ENCODE measurements at regions not wholly inside any gene's neighbourhood (a gene's known extent, or its start where the extent isn't known, plus 50 kb on each side); places are given as distances from the start of the nearest gene placed in this dataset.

DNA sequence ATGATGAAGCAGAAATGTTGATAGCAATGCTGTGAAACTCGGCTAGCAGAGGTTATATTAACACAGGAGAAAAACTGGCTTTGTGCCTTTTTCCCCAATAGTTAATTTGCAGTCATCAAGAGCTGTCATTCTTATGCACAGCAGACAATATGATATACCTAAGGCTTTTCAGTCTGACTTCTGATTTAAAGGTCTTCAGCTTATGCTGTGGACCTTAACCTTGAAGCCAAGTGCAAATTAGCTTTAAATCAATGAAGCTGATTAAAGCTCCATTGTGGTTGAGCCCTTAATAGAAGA, 171.6 kb upstream of the ID4 start:
- H3K36me3 Mint-ChIP-seq (ENCODE audit: low read depth): no peaks in the 10 kb centered on the region
- no peak overlapping the region for H3K27ac Mint-ChIP-seq
- H3K9me3 Mint-ChIP-seq: no peaks in the 10 kb centered on the region
- intact Hi-C loops (cut with micrococcal nuclease): no loop called here
- H3K4me3 Mint-ChIP-seq: no peak overlapping the region
- H3K27me3 Mint-ChIP-seq (ENCODE audit: insufficient read depth): no peaks in the 10 kb centered on the region
- no peak for DNase-seq (ENCODE audit: low spot score)
- H3K4me1 Mint-ChIP-seq (ENCODE audit: low read depth): no peaks in the 10 kb centered on the region

DNA sequence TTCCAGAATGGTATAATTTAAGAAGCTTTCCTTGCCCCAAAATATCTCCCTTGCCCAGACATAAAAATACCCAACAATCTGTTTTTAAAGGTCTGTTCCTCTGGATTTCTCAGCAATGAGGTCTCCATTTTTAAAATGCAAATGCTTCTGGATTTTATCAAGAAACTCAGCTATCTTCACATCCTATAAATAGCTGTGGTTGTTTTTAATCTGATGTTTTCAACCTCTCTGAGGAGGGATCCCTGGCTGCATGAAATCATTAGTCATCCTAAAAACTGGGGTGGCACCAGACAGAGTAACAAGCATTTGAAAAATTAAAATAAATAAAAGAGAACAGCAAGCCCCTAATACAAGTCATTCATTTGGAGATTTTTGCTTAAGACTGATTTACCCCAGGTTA, 168.5 kb upstream of the ID4 start:
- no peaks in the 10 kb centered on the region for H3K9me3 Mint-ChIP-seq
- no peak overlapping the region for H3K27ac Mint-ChIP-seq
- intact Hi-C loops (cut with micrococcal nuclease): no loop called here
- H3K4me1 Mint-ChIP-seq (ENCODE audit: low read depth): no peaks in the 10 kb centered on the region
- H3K36me3 Mint-ChIP-seq (ENCODE audit: low read depth): no peaks in the 10 kb centered on the region
- H3K4me3 Mint-ChIP-seq: no peak overlapping the region
- no peaks in the 10 kb centered on the region for H3K27me3 Mint-ChIP-seq (ENCODE audit: insufficient read depth)
- no peak for DNase-seq (ENCODE audit: low spot score)

DNA sequence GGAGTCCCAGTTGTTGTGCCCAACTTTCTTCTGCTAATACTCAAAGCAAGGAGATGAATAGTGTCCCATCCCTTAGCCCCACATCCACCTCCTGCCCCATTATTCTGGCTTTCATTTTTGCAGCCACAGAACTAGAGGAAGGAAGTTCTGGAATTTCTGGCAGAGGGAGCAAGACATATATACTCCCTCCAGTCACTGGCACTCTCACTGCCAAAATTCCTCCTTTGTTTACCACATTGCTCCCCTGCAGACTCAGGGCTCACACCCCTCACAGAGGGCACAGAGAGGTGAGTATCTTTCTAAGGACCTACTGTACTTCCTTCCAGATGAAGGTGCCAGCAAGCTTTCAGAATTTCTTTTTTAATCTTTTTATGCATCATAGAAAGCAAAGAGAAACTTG, 168.0 kb upstream of the ID4 start:
- DNase-seq (ENCODE audit: low spot score): no peak
- no peak overlapping the region for H3K27ac Mint-ChIP-seq
- no peak overlapping the region for H3K4me3 Mint-ChIP-seq
- H3K9me3 Mint-ChIP-seq: no peaks in the 10 kb centered on the region
- intact Hi-C loops (cut with micrococcal nuclease): no loop called here
- no peaks in the 10 kb centered on the region for H3K36me3 Mint-ChIP-seq (ENCODE audit: low read depth)
- no peaks in the 10 kb centered on the region for H3K4me1 Mint-ChIP-seq (ENCODE audit: low read depth)
- no peaks in the 10 kb centered on the region for H3K27me3 Mint-ChIP-seq (ENCODE audit: insufficient read depth)

DNA sequence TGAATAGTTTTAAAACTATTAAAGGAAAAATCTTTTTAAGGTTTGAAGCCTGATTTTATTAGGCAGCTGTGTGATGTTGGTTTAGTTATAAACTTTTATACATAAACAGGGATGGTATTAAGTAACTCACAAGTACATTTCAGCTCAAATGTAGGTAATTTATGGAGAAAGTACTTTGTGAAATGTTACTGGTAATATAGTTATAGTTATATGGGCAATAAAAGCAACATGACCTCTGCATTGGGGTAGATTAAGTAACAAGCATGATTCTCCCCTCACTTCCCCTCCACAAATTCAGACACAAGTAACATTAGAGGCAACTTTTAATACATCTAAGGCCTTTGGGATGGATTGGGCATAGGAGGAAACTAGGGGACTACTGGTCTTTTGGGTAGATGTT, 154.3 kb upstream of the ID4 start:
- Mint-ChIP-seq H3K36me3 (ENCODE audit: low read depth) (no peaks in the 10 kb centered on the region), H3K27me3 (ENCODE audit: insufficient read depth) (no peaks in the 10 kb centered on the region), H3K9me3 (no peaks in the 10 kb centered on the region), H3K4me1 (ENCODE audit: low read depth) (no peaks in the 10 kb centered on the region), H3K27ac (no peak overlapping the region), H3K4me3 (no peak overlapping the region)
- intact Hi-C loops (cut with micrococcal nuclease): no loop called here
- DNase-seq (ENCODE audit: low spot score): no peak

DNA sequence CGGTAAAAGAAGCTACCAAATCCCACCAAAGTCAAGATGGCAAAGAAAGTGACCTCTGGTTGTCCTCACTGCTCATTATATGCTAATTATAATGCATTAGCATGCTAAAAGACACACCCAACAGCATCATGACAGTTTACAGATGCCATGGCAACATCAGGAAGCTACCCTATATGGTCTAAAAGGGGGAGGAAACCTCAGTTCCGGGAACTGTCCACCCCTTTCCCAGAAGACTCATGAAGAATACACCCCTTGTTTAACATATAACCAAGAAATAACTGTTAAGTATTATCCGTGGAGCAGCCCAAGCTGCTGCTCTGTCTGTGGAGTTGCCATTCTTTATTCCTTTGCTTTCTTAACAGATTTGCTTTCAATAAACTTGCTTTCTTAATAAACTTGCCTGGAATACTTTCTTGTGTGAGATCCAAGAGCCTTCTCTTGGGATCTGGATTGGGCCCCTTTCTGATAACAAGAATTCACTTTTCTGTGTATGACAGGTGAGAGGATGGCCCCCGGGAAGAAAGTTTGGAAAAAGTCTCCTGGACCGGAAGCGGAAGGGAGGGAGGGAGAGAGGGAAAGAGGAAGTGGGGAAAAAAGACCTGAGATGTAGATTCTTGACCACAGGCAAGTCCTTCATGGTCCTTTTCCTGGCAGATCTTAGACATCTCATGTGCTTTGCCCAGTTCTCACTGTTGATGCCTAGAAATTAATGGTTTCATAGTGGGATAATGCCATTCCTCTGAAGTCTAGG, 146.7 kb upstream of the ID4 start:
- H3K4me3 Mint-ChIP-seq: no peak overlapping the region
- H3K36me3 Mint-ChIP-seq (ENCODE audit: low read depth): no peaks in the 10 kb centered on the region
- H3K27ac Mint-ChIP-seq: no peak overlapping the region
- intact Hi-C loops (cut with micrococcal nuclease): no loop called here
- no peaks in the 10 kb centered on the region for H3K9me3 Mint-ChIP-seq
- peaks cover 9% of the 10 kb centered on the region for H3K27me3 Mint-ChIP-seq (ENCODE audit: insufficient read depth)
- DNase-seq (ENCODE audit: low spot score): no peak
- H3K4me1 Mint-ChIP-seq (ENCODE audit: low read depth): no peaks in the 10 kb centered on the region

DNA sequence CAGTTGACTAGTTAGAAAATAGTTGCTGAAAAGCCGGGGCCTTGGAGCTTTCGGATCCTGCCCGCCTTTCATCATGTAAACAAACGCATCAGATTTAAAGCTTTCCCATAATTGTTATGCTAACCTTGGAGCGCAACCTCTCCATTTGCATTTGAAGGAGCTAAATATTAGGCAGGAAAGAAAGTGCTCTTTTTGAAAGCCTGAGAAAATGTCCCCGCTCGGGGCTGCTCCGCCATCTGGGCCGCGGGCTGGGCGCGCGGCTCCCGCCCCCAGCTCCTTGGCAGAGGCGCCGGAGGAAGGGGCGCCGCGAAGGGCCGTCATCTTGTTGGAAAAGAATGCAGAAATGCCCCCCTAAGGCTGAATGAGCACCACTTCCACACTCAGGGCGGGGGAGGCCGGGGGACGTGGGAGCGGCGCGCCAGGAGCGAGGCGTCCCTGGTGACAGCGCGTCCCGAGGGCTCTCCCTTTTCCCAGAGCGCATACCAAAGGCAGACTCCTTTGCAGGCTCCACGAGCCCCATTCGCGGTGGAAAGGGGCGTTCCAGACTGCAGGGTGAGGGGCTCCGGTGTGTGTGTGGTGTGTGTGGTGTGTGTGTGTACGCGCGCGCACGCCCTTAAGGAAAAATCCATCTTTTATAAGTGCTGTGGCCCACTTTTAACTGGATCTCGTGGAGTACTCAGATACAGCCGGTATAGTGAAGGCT, 145.6 kb upstream of the ID4 start:
- no peak overlapping the region for H3K4me3 Mint-ChIP-seq
- intact Hi-C loops (cut with micrococcal nuclease): no loop called here
- H3K9me3 Mint-ChIP-seq: no peaks in the 10 kb centered on the region
- H3K4me1 Mint-ChIP-seq (ENCODE audit: low read depth): no peaks in the 10 kb centered on the region
- no peaks in the 10 kb centered on the region for H3K36me3 Mint-ChIP-seq (ENCODE audit: low read depth)
- DNase-seq (ENCODE audit: low spot score): no peak
- no peak overlapping the region for H3K27ac Mint-ChIP-seq
- H3K27me3 Mint-ChIP-seq (ENCODE audit: insufficient read depth): peaks cover 9% of the 10 kb centered on the region

DNA sequence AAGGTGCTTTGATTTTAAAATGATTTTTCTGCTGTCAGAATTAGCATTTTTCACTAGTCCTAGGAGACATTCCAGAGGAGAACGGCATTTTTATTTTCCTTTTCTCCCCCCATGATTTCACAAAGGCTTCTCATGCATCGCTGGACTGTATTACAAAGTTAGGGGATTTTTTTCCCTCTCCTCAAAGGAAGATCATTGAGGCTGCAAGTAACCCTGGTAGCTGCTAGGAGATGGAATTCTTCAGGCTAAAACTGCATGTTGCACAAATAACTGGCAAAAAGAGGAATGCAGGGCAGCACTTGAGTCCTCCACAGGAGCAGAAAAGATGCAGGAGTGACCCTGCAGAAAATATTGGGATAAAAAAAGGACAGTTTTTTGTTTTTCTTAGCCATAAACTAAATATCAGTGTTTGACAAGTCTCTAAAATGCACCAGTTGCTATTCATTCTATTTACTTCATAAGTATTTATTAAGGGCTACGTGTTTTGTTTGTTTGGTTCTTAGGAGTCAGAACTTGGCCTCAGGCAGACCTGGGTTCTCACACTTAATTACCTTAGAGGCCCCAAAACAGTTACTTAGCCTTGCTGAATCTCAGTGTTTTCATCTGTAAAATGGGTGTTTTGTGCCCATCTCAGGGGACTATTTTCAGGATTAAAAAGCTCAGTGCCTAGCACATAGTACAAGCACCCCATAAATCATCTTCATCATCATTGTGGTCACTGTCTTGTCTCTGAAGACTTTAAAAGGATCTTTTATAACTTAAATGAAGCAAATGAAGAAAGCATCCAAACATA, 144.5 kb upstream of the ID4 start:
- Mint-ChIP-seq H3K4me3 (no peak overlapping the region), H3K27me3 (ENCODE audit: insufficient read depth) (peaks cover 9% of the 10 kb centered on the region), H3K36me3 (ENCODE audit: low read depth) (no peaks in the 10 kb centered on the region), H3K27ac (no peak overlapping the region), H3K9me3 (no peaks in the 10 kb centered on the region), H3K4me1 (ENCODE audit: low read depth) (no peaks in the 10 kb centered on the region)
- intact Hi-C loops (cut with micrococcal nuclease): no loop called here
- no peak for DNase-seq (ENCODE audit: low spot score)

DNA sequence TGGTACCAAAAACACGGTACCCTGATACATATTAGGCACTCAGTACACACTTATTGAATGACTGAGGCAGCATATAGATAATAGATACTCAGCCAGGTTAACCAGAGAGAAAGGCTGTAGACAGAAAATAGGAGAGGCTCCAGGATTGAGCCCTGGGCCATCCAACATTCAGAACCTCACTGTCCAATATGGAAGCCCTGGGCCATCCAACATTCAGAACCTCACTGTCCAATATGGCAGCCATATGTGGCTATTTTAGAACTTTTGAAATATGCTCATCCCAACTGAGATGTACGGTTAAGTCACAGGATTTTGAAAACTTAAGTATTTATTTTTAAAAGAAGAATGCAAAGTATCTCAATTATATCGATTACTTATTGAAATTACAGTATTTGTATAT, 142.5 kb upstream of the ID4 start:
- no peak for DNase-seq (ENCODE audit: low spot score)
- no peak overlapping the region for H3K27ac Mint-ChIP-seq
- H3K4me3 Mint-ChIP-seq: no peak overlapping the region
- H3K27me3 Mint-ChIP-seq (ENCODE audit: insufficient read depth): peaks cover 9% of the 10 kb centered on the region
- no peaks in the 10 kb centered on the region for H3K4me1 Mint-ChIP-seq (ENCODE audit: low read depth)
- no peaks in the 10 kb centered on the region for H3K9me3 Mint-ChIP-seq
- no peaks in the 10 kb centered on the region for H3K36me3 Mint-ChIP-seq (ENCODE audit: low read depth)
- intact Hi-C loops (cut with micrococcal nuclease): no loop called here

DNA sequence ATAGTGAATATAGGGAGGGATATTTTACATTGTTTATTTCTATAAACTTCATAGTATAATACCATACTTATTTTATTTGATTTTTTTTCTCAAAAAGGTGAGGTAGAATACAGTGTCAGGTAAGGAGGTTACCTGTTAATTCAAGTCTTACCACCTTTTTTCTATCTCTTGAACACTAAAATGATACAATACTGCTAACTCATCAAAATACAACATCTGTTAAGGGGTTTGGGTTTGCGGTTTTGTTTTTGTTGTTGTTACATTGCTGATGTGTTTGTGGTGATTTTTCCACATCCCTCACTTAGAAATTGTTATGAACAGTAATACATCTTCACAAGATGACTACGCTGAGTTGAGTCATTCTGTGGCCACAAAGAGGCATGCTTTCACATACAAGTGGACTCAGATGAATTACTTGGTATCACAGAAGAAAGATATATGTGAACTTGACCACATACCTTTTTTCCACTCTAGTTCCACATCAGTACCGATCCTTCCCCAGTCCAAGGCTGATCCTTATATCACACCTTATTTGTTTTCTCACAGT, 139.4 kb upstream of the ID4 start:
- DNase-seq (ENCODE audit: low spot score): no peak
- Mint-ChIP-seq H3K4me3 (no peak overlapping the region), H3K27ac (no peak overlapping the region), H3K36me3 (ENCODE audit: low read depth) (no peaks in the 10 kb centered on the region), H3K27me3 (ENCODE audit: insufficient read depth) (peaks cover 2% of the 10 kb centered on the region), H3K4me1 (ENCODE audit: low read depth) (no peaks in the 10 kb centered on the region), H3K9me3 (no peaks in the 10 kb centered on the region)
- intact Hi-C loops (cut with micrococcal nuclease): no loop called here

DNA sequence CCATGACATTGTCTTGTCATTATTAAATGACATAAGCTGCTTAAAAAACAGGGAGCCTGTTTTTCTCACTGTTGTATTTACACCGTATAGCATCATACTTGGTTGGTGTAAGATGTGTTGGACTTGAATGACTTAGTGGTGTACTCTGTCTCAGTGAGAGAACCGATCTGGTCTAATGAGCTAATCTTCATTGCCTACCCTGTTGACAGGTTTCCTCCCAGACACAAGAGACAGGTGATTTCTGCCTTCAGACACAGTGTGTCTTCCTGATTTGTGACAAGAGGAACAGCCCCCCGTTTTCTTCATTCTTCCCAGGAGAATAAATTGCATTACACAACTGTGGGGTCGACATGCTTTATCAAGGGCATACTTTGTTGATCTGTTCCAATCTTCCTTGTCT, 137.2 kb upstream of the ID4 start:
- DNase-seq (ENCODE audit: low spot score): no peak
- no peaks in the 10 kb centered on the region for H3K9me3 Mint-ChIP-seq
- H3K27me3 Mint-ChIP-seq (ENCODE audit: insufficient read depth): no peaks in the 10 kb centered on the region
- H3K4me1 Mint-ChIP-seq (ENCODE audit: low read depth): no peaks in the 10 kb centered on the region
- H3K27ac Mint-ChIP-seq: no peak overlapping the region
- intact Hi-C loops (cut with micrococcal nuclease): no loop called here
- no peaks in the 10 kb centered on the region for H3K36me3 Mint-ChIP-seq (ENCODE audit: low read depth)
- H3K4me3 Mint-ChIP-seq: no peak overlapping the region

DNA sequence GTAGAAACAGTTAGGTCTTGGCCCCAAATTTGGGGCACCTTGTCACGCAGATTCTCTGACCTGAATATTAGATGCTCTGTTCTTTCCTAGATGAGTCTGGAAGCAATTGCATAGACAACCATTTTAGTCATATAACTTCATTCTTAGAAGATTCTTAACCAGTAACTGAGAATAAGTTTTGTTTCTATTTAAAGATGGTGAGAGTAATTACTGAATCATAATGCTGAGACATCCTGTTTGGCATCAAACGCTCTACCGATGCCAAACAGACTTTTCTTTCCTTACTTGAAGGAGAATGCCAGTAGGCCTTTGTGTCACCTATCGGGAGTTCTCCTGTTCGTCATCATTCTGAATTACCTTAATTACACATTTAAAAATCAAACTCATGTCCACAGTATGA, 131.6 kb upstream of the ID4 start:
- Mint-ChIP-seq H3K27me3 (ENCODE audit: insufficient read depth) (no peaks in the 10 kb centered on the region), H3K4me3 (no peak overlapping the region), H3K4me1 (ENCODE audit: low read depth) (no peaks in the 10 kb centered on the region)

DNA sequence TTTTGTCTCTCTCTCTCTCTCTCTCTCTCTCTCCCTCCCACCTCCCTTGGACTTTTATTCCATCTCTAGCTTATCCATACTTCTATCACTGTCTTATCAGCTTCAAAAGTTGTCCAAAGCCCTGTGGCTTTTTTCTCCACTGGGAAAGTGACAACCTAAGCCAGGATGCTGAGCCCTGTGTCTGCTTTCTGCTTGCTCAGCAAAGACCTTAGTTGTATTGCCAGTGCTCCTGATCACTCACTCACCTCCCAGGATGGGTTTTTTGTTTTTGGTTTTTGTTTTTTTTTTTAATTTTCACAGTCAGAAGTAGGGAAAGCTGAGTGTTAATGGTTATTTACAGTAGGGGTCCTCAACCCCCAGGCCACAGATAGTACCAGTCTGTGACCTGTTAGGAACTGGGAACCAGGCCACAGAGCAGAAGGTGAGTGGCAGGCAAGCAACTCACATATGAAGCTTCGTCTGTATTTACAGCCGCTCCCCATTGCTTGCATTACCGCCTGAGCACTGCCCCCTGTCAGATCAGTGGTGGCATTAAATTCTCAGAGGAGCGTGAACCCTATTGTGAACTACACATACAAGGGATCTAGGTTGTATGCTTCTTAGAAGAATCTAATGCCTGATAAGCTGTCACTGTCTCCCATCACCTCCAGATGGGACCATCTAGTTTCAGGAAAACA, 125.0 kb upstream of the ID4 start:
- intact Hi-C loops (cut with micrococcal nuclease): no loop called here
- H3K4me1 Mint-ChIP-seq (ENCODE audit: low read depth): no peaks in the 10 kb centered on the region
- H3K36me3 Mint-ChIP-seq (ENCODE audit: low read depth): no peaks in the 10 kb centered on the region
- no peak overlapping the region for H3K27ac Mint-ChIP-seq
- H3K4me3 Mint-ChIP-seq: no peak overlapping the region
- DNase-seq (ENCODE audit: low spot score): no peak
- no peaks in the 10 kb centered on the region for H3K9me3 Mint-ChIP-seq
- H3K27me3 Mint-ChIP-seq (ENCODE audit: insufficient read depth): no peaks in the 10 kb centered on the region

More for the DNA sequence above, 131.6 kb upstream of the ID4 start:
- intact Hi-C loops (cut with micrococcal nuclease): no loop called here
- no peaks in the 10 kb centered on the region for H3K36me3 Mint-ChIP-seq (ENCODE audit: low read depth)
- no peak for DNase-seq (ENCODE audit: low spot score)
- H3K27ac Mint-ChIP-seq: no peak overlapping the region
- no peaks in the 10 kb centered on the region for H3K9me3 Mint-ChIP-seq

DNA sequence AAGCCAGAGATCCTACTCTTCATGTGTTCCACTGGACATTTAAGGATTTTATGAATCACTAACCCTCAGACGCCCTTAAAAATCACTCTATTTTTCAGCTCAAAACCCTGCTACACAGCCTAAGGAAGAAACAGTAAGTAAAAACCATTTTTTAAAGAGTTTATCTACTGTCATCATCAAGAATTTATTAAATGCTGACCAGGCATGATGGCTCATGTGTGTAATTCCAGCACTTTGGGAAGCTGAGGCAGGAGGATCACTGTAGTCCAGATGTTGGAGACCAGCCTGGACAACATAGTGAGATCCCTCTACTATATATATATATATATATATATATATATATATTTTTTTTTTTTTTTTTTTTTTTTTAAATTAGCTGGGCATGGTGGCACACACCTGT, 124.2 kb upstream of the ID4 start:
- H3K4me3 Mint-ChIP-seq: no peak overlapping the region
- H3K36me3 Mint-ChIP-seq (ENCODE audit: low read depth): no peaks in the 10 kb centered on the region
- H3K27ac Mint-ChIP-seq: no peak overlapping the region
- H3K27me3 Mint-ChIP-seq (ENCODE audit: insufficient read depth): no peaks in the 10 kb centered on the region
- H3K4me1 Mint-ChIP-seq (ENCODE audit: low read depth): no peaks in the 10 kb centered on the region
- DNase-seq (ENCODE audit: low spot score): no peak
- no peaks in the 10 kb centered on the region for H3K9me3 Mint-ChIP-seq
- intact Hi-C loops (cut with micrococcal nuclease): no loop called here

All from activated T-helper 1 cell treated with anti-CD3 and anti-CD28 coated beads, Interleukin-12 subunit alpha, Interleukin-12 subunit beta, Interleukin-2, Interleukin-4 antibody, amounts not matched to agents 30 ng/mL and 10 ng/mL and 1 ng/mL, durations not matched to agents 14 hours and 24 hours and 36 hours (primary cell).